Limb (tissue), 2 donors: ENCODE measurements at regions not wholly inside any gene's neighbourhood (a gene's known extent, or its start where the extent isn't known, plus 50 kb on each side); places are given as distances from the start of the nearest gene placed in this dataset.
"Not testable (repeated sequence)": the region's sequence is repeated elsewhere in the genome, so short reads cannot be mapped to it uniquely, and the experiment has no call there.

Source experiments
- DNase-seq, 2 donors: peaks; one replicate each; pipeline ENCODE4 v3.0.0-alpha.2; 2016; ENCODE audit errors: extremely low spot score in 2 of 2

GRCh38 chr6:92109256-92109655, 1310.1 kb downstream of the EPHA7 start:
- DNase-seq = no peak

GRCh38 chr6:92086750-92087149, 1332.6 kb downstream of the EPHA7 start:
- DNase-seq = no peak

GRCh38 chr6:92083914-92084313, 1335.4 kb downstream of the EPHA7 start:
- not testable (repeated sequence) for DNase-seq

GRCh38 chr6:92072387-92072786, 1347.0 kb downstream of the EPHA7 start:
- no peak for DNase-seq

GRCh38 chr6:92069781-92070180, 1349.6 kb downstream of the EPHA7 start:
- DNase-seq = no peak

- DNase-seq = no peak
These were observed 1366.8 kb downstream of the EPHA7 start for GRCh38 chr6:92052513-92052912.

- DNase-seq = no peak
These were observed 1369.1 kb downstream of the EPHA7 start for GRCh38 chr6:92050216-92050615.

GRCh38 chr6:92047860-92048259, 1371.5 kb downstream of the EPHA7 start:
- DNase-seq = no peak

GRCh38 chr6:92047152-92047850, 1372.1 kb downstream of the EPHA7 start:
- no peak for DNase-seq

GRCh38 chr6:92044312-92044711, 1375.0 kb downstream of the EPHA7 start:
- DNase-seq = no peak

- DNase-seq = no peak
These were observed 1375.6 kb downstream of the EPHA7 start for GRCh38 chr6:92043777-92044176.

GRCh38 chr6:92026878-92027277, 1392.5 kb downstream of the EPHA7 start:
- no peak for DNase-seq

GRCh38 chr6:92024881-92025280, 1394.5 kb downstream of the EPHA7 start:
- DNase-seq = no peak

- no peak for DNase-seq
These were observed 1395.2 kb downstream of the EPHA7 start for GRCh38 chr6:92024110-92024509.

- DNase-seq = no peak
These were observed 1395.9 kb downstream of the EPHA7 start for GRCh38 chr6:92023410-92023966.

GRCh38 chr6:92011681-92012245, 1407.6 kb downstream of the EPHA7 start:
- no peak for DNase-seq

GRCh38 chr6:92008757-92009502, 1410.4 kb downstream of the EPHA7 start:
- no peak for DNase-seq

GRCh38 chr6:92000112-92000511, 1413.2 kb upstream of the MAP3K7 start:
- no peak for DNase-seq

- no peak for DNase-seq
These were observed 1407.9 kb upstream of the MAP3K7 start for GRCh38 chr6:91994787-91995186.

GRCh38 chr6:91982559-91982958, 1395.7 kb upstream of the MAP3K7 start:
- no peak for DNase-seq

GRCh38 chr6:91976797-91977196, 1389.9 kb upstream of the MAP3K7 start:
- DNase-seq = no peak

GRCh38 chr6:91970700-91971099, 1383.8 kb upstream of the MAP3K7 start:
- no peak for DNase-seq
